ENCODE measurements at regions not wholly inside any gene's neighbourhood (a gene's known extent, or its start where the extent isn't known, plus 50 kb on each side); places are given as distances from the start of the nearest gene placed in this dataset.
"Not testable (repeated sequence)": the region's sequence is repeated elsewhere in the genome, so short reads cannot be mapped to it uniquely, and the experiment has no call there.

DNA sequence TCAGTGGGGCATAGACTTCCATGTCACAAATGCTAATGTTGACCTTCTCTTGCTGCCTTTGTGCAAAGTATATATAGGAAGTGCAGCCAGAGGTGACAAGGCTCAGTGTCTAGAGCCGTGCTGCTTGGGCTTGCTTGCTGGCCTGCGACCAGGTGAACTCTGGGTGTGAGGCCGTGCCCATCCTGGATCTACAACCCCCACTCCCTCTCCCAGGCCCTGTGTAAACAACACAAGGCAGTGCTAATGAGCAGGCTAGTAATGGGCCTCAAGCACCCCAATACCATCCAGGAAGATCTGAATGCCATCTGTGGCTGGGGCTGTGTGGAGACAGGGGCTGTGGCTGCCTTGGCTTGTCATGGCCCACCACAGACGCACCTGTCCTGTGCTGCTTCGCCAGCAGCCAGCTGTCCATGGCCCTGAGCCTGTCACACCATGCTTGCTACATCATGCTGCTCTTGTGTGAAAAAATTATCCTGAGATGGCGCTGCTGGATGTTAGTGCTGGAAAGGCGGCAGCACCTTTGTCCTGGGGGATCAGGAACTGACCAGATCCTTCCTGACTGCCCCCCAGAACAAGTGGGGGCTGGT is 107.6 kb upstream of the ZNF92 start:
- peaks cover 9 to 11% of the 10 kb centered on the region in 2 donors for H3K4me1 ChIP-seq (ENCODE audit: control insufficient read depth in 2 of 2, insufficient read depth in 2 of 2, low read length in 2 of 2)
- no peak overlapping the region for H3K4me3 ChIP-seq (ENCODE audit: control extremely low read depth in 1 of 5, extremely low read depth in 1 of 5, insufficient read depth in 1 of 5, low read depth in 2 of 5, low read length in 4 of 5)
- no peaks in the 10 kb centered on the region for H3K36me3 ChIP-seq (replicated peaks in 1 of 2; ENCODE audit: control extremely low read depth in 1 of 2, control insufficient read depth in 1 of 2, extremely low read depth in 1 of 2, insufficient read depth in 2 of 2, low read length in 1 of 2)
- WGBS (ENCODE audit: insufficient coverage): 97% methylated on average over 4 of the region's 7 CpGs
- no peak overlapping the region for H3K4me2 ChIP-seq (replicated peaks; ENCODE audit: low read depth, low read length, poor library complexity, severe bottlenecking)
- Mint-ChIP-seq H3K27me3 (peaks cover 20% of the 10 kb centered on the region), H3K9me3 (ENCODE audit: insufficient read depth) (no peaks in the 10 kb centered on the region), H3K4me3 (no peak overlapping the region), H3K4me1 (peaks cover 12% of the 10 kb centered on the region), H3K27ac (no peak overlapping the region)
- ChIA-PET POLR2A (no interaction called here), CTCF (interaction anchor here (0.6 kb wide), 1 partner anchor 1219 kb away, joined by 4 read pairs; no protein-coding TSS in a partner anchor)
- no peaks in the 10 kb centered on the region for H4K20me1 ChIP-seq (ENCODE audit: control insufficient read depth, insufficient read depth, low read length, poor library complexity, severe bottlenecking)
- peaks cover 0 to 1% (median 0%) of the 10 kb centered on the region in 3 donors for H3K9me3 ChIP-seq (ENCODE audit: control extremely low read depth in 1 of 3, control insufficient read depth in 2 of 3, insufficient read depth in 1 of 3, low read length in 2 of 3)
- no peaks in the 10 kb centered on the region for H3K79me2 ChIP-seq (ENCODE audit: control insufficient read depth, insufficient read depth, low read length)
- ATAC-seq (ENCODE audit: low read depth) (no peak), DNase-seq (no peak)
- no peak overlapping the region for H3K9ac ChIP-seq (ENCODE audit: low read length)
- no peak overlapping the region for H2AFZ ChIP-seq (ENCODE audit: insufficient read depth, low read depth, low read length, poor library complexity, severe bottlenecking)
- H3K27ac ChIP-seq (ENCODE audit: low read length in 2 of 2): no peak overlapping the region
- no peak for TF ChIP-seq EZH2 (IDR thresholded peaks at IDR 0.05; ENCODE audit: borderline replicate concordance, insufficient read depth, low read depth, low read length, poor library complexity, severe bottlenecking)
- TF ChIP-seq, protein P1, sequence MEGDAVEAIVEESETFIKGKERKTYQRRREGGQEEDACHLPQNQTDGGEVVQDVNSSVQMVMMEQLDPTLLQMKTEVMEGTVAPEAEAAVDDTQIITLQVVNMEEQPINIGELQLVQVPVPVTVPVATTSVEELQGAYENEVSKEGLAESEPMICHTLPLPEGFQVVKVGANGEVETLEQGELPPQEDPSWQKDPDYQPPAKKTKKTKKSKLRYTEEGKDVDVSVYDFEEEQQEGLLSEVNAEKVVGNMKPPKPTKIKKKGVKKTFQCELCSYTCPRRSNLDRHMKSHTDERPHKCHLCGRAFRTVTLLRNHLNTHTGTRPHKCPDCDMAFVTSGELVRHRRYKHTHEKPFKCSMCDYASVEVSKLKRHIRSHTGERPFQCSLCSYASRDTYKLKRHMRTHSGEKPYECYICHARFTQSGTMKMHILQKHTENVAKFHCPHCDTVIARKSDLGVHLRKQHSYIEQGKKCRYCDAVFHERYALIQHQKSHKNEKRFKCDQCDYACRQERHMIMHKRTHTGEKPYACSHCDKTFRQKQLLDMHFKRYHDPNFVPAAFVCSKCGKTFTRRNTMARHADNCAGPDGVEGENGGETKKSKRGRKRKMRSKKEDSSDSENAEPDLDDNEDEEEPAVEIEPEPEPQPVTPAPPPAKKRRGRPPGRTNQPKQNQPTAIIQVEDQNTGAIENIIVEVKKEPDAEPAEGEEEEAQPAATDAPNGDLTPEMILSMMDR (IDR thresholded peaks at IDR 0.05): no peak
- peaks cover 0 to 20% (median 14%) of the 10 kb centered on the region in 4 experiments for H3K27me3 ChIP-seq (replicated peaks in 1 of 4; ENCODE audit: control extremely low read depth in 1 of 4, control insufficient read depth in 3 of 4, insufficient read depth in 4 of 4, low read length in 3 of 4)
- intact Hi-C loops (cut with micrococcal nuclease): no loop called here

DNA sequence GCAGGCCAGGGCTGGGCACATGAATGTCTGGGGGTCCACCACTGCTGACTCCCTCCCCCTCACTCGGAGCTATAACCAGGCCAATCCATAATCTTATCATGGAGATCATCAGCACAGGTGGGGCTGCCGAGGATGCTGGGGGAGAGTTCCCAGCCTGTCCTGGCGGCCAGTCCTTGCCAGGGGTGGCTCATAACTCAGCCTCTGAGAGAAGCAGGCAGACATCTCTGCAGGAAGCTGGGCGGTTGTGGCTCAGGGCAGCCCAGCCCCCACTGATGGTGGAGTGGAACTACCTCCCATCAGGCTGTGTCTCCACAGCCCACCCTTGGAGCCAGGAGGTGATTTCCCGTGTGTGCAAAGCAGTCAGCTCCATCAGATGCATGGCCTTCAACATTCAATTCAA is 109.4 kb upstream of the ZNF92 start:
- 93% methylated on average over 5 of the region's 5 CpGs for WGBS (ENCODE audit: insufficient coverage)
- H3K36me3 ChIP-seq (replicated peaks in 1 of 2; ENCODE audit: control extremely low read depth in 1 of 2, control insufficient read depth in 1 of 2, extremely low read depth in 1 of 2, insufficient read depth in 2 of 2, low read length in 1 of 2): no peaks in the 10 kb centered on the region
- no peak overlapping the region for H3K27ac Mint-ChIP-seq
- CTCF ChIA-PET: no interaction called here
- no peak overlapping the region for H3K4me2 ChIP-seq (replicated peaks; ENCODE audit: low read depth, low read length, poor library complexity, severe bottlenecking)
- no peak overlapping the region for H2AFZ ChIP-seq (ENCODE audit: insufficient read depth, low read depth, low read length, poor library complexity, severe bottlenecking)
- H3K9me3 ChIP-seq (ENCODE audit: control extremely low read depth in 1 of 3, control insufficient read depth in 2 of 3, insufficient read depth in 1 of 3, low read length in 2 of 3): no peaks in the 10 kb centered on the region
- peaks cover 0 to 9% (median 2%) of the 10 kb centered on the region in 4 experiments for H3K27me3 ChIP-seq (replicated peaks in 1 of 4; ENCODE audit: control extremely low read depth in 1 of 4, control insufficient read depth in 3 of 4, insufficient read depth in 4 of 4, low read length in 3 of 4)
- no peak overlapping the region for H3K4me3 ChIP-seq (ENCODE audit: control extremely low read depth in 1 of 5, extremely low read depth in 1 of 5, insufficient read depth in 1 of 5, low read depth in 2 of 5, low read length in 4 of 5)
- TF ChIP-seq EZH2 (IDR thresholded peaks at IDR 0.05; ENCODE audit: borderline replicate concordance, insufficient read depth, low read depth, low read length, poor library complexity, severe bottlenecking): no peak
- TF ChIP-seq, protein P1 (IDR thresholded peaks at IDR 0.05): no peak
- no peak for ATAC-seq (ENCODE audit: low read depth)
- H3K27me3 Mint-ChIP-seq: peaks cover 8% of the 10 kb centered on the region
- POLR2A ChIA-PET: no interaction called here
- no peak overlapping the region for H3K4me3 Mint-ChIP-seq
- no peak for DNase-seq
- no peak overlapping the region for H3K9ac ChIP-seq (ENCODE audit: low read length)
- H4K20me1 ChIP-seq (ENCODE audit: control insufficient read depth, insufficient read depth, low read length, poor library complexity, severe bottlenecking): no peaks in the 10 kb centered on the region
- H3K79me2 ChIP-seq (ENCODE audit: control insufficient read depth, insufficient read depth, low read length): no peaks in the 10 kb centered on the region
- peaks cover 0 to 4% of the 10 kb centered on the region in 2 donors for H3K4me1 ChIP-seq (ENCODE audit: control insufficient read depth in 2 of 2, insufficient read depth in 2 of 2, low read length in 2 of 2)
- intact Hi-C loops (cut with micrococcal nuclease): no loop called here
- peaks cover 3% of the 10 kb centered on the region for H3K4me1 Mint-ChIP-seq
- H3K27ac ChIP-seq (ENCODE audit: low read length in 2 of 2): no peak overlapping the region
- no peaks in the 10 kb centered on the region for H3K9me3 Mint-ChIP-seq (ENCODE audit: insufficient read depth)

DNA sequence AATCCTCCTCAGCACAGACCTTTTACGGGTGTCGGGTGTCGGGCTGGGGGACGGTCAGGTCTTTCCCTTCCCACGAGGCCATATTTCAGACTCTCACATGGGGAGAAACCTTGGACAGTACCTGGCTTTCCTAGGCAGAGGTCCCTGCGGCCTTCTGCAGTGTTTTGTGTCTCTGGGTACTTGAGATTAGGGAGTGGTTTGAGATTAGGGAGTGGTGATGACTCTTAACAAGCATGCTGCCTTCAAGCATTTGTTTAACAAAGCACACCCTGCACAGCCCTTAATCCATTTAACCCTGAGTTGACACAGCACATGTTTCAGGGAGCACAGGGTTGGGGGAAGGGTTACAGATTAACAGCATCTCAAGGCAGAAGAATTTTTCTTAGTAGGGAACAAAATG is 113.0 kb upstream of the ZNF92 start:
- CTCF ChIA-PET; ATAC-seq (ENCODE audit: low read depth); H3K9me3 ChIP-seq (ENCODE audit: control extremely low read depth in 1 of 3, control insufficient read depth in 2 of 3, insufficient read depth in 1 of 3, low read length in 2 of 3); H4K20me1 ChIP-seq (ENCODE audit: control insufficient read depth, insufficient read depth, low read length, poor library complexity, severe bottlenecking); intact Hi-C loops (cut with micrococcal nuclease); H3K27ac ChIP-seq (ENCODE audit: low read length in 2 of 2); H3K27ac Mint-ChIP-seq; H3K79me2 ChIP-seq (ENCODE audit: control insufficient read depth, insufficient read depth, low read length); H3K4me3 Mint-ChIP-seq; DNase-seq; H3K4me2 ChIP-seq (replicated peaks; ENCODE audit: low read depth, low read length, poor library complexity, severe bottlenecking); H3K27me3 Mint-ChIP-seq; H3K36me3 ChIP-seq (replicated peaks in 1 of 2; ENCODE audit: control extremely low read depth in 1 of 2, control insufficient read depth in 1 of 2, extremely low read depth in 1 of 2, insufficient read depth in 2 of 2, low read length in 1 of 2); H3K9me3 Mint-ChIP-seq (ENCODE audit: insufficient read depth); H2AFZ ChIP-seq (ENCODE audit: insufficient read depth, low read depth, low read length, poor library complexity, severe bottlenecking); H3K27me3 ChIP-seq (replicated peaks in 1 of 4; ENCODE audit: control extremely low read depth in 1 of 4, control insufficient read depth in 3 of 4, insufficient read depth in 4 of 4, low read length in 3 of 4); H3K4me1 ChIP-seq (ENCODE audit: control insufficient read depth in 2 of 2, insufficient read depth in 2 of 2, low read length in 2 of 2); POLR2A ChIA-PET; H3K9ac ChIP-seq (ENCODE audit: low read length); H3K4me1 Mint-ChIP-seq; H3K4me3 ChIP-seq (ENCODE audit: control extremely low read depth in 1 of 5, extremely low read depth in 1 of 5, insufficient read depth in 1 of 5, low read depth in 2 of 5, low read length in 4 of 5): not testable (repeated sequence)
- no CpG with 5 or more reads among the region's 6 CpGs for WGBS (ENCODE audit: insufficient coverage)

All from B cell (primary cell).